HEK293 (cell line): ENCODE measurements at regions not wholly inside any gene's neighbourhood (a gene's known extent, or its start where the extent isn't known, plus 50 kb on each side); places are given as distances from the start of the nearest gene placed in this dataset.

Experiments used
- CTCF ChIA-PET: fragments of 350-600 bp; formaldehyde crosslinking; extraction: SDS; loops from one replicate; lab custom pipeline; 2021; ENCODE audit warnings: antibody characterized with exemption; lab: Yijun Ruan, JAX
- POLR2A ChIA-PET: fragments of 300-600 bp; formaldehyde crosslinking; extraction: SDS; loops from one replicate; lab custom pipeline; 2020; ENCODE audit warnings: antibody characterized with exemption, inconsistent platforms; lab: Yijun Ruan, JAX
- H3K27ac ChIP-seq: fragments of 200-500 bp; sonication (Bioruptor generic); 2 replicates; pipeline ENCODE4 v1.5.1; 2014; ENCODE audit warnings: low read depth, low read length, control low read depth, inconsistent platforms; ENCODE audit errors: extremely low read depth
- H3K36me3 ChIP-seq, 2 experiments: fragments of 200-500 bp in 1 of 2; sonication (Bioruptor generic) in 1 of 2; 1 replicate in 1 of 2; 2 replicates in 1 of 2; pipeline ENCODE4 v1.5.1; 2014 to 2017; ENCODE audit warnings: inconsistent platforms in 2 of 2, low read length in 2 of 2; ENCODE audit not compliant: control insufficient read depth in 2 of 2, insufficient read depth in 1 of 2
- H3K4me1 ChIP-seq: fragments of 200-500 bp; sonication (Bioruptor generic); 2 replicates; pipeline ENCODE4 v1.5.1; 2014; ENCODE audit warnings: mild to moderate bottlenecking, low read length, inconsistent platforms; ENCODE audit not compliant: control insufficient read depth, insufficient read depth
- H3K4me3 ChIP-seq: 2 replicates; pipeline ENCODE4 v1.5.1; 2011; ENCODE audit warnings: low read depth, mild to moderate bottlenecking, control low read depth, low read length, moderate library complexity
- H3K9me3 ChIP-seq: fragments of 200-500 bp; sonication (Bioruptor generic); 2 replicates; pipeline ENCODE4 v1.5.1; 2014; ENCODE audit warnings: low read depth, low read length, inconsistent platforms; ENCODE audit not compliant: control insufficient read depth, insufficient read depth
- BCL6B ChIP-seq: fragments of 450-650 bp; formaldehyde crosslinking; IDR thresholded peaks from 2 replicates; pipeline ENCODE4 v1.5.1; 2017; ENCODE audit warnings: missing biosample characterization, missing genetic modification characterization
- ELK4 ChIP-seq: IDR thresholded peaks from 2 replicates; pipeline ENCODE4 v1.6.1; 2011; ENCODE audit warnings: mild to moderate bottlenecking, low read depth, low read length, borderline replicate concordance
- GLIS2 ChIP-seq: fragments of 450-650 bp; formaldehyde crosslinking; IDR thresholded peaks from 2 replicates; pipeline ENCODE4 v1.5.1; 2016; ENCODE audit warnings: missing biosample characterization, missing genetic modification characterization
- IKZF3 ChIP-seq: fragments of 450-650 bp; IDR thresholded peaks from 2 replicates; pipeline ENCODE4 v1.5.0; 2018; ENCODE audit warnings: missing biosample characterization, mild to moderate bottlenecking, missing genetic modification characterization, moderate library complexity
- KLF10 ChIP-seq: fragments of 450-650 bp; IDR thresholded peaks from 2 replicates; pipeline ENCODE4 v1.5.1; 2018; ENCODE audit warnings: missing biosample characterization, mild to moderate bottlenecking, missing genetic modification characterization
- KLF16 ChIP-seq: fragments of 450-650 bp; formaldehyde crosslinking; IDR thresholded peaks from 2 replicates; pipeline ENCODE4 v1.5.1; 2017; ENCODE audit warnings: missing biosample characterization, missing genetic modification characterization
- MEIS1 ChIP-seq: sonication (generic); formaldehyde crosslinking; IDR thresholded peaks from 2 replicates; pipeline ENCODE4 v1.8.1; 2022; ENCODE audit warnings: missing genetic modification reagents, mild to moderate bottlenecking, borderline replicate concordance
- MZF1 ChIP-seq: fragments of 450-650 bp; formaldehyde crosslinking; IDR thresholded peaks from 2 replicates; pipeline ENCODE4 v1.5.1; 2017; ENCODE audit warnings: missing biosample characterization, missing genetic modification characterization, borderline replicate concordance
- TCF7L2 ChIP-seq: IDR thresholded peaks from 2 replicates; pipeline ENCODE4 v1.6.1; 2011; ENCODE audit warnings: low read depth, mild to moderate bottlenecking, inconsistent platforms, low read length, moderate library complexity, borderline replicate concordance
- TSHZ1 ChIP-seq: fragments of 450-650 bp; formaldehyde crosslinking; IDR thresholded peaks from 2 replicates; pipeline ENCODE4 v1.5.1; 2016; ENCODE audit warnings: missing biosample characterization, missing genetic modification characterization, borderline replicate concordance
- ZBTB1 ChIP-seq: fragments of 450-650 bp; formaldehyde crosslinking; IDR thresholded peaks from 2 replicates; pipeline ENCODE4 v1.5.1; 2016; ENCODE audit warnings: missing biosample characterization, missing genetic modification characterization
- ZNF138 ChIP-seq: fragments of 450-650 bp; formaldehyde crosslinking; IDR thresholded peaks from 2 replicates; pipeline ENCODE4 v1.5.1; 2016; ENCODE audit warnings: missing biosample characterization, missing genetic modification characterization, borderline replicate concordance
- ZNF148 ChIP-seq: fragments of 450-650 bp; formaldehyde crosslinking; IDR thresholded peaks from 2 replicates; pipeline ENCODE4 v1.5.0; 2017; ENCODE audit warnings: missing biosample characterization, missing genetic modification characterization, borderline replicate concordance
- ZNF157 ChIP-seq: fragments of 450-650 bp; formaldehyde crosslinking; IDR thresholded peaks from 2 replicates; pipeline ENCODE4 v1.5.1; 2016; ENCODE audit warnings: missing biosample characterization, missing genetic modification characterization
- ZNF18 ChIP-seq: fragments of 450-650 bp; formaldehyde crosslinking; IDR thresholded peaks from 2 replicates; pipeline ENCODE4 v1.5.1; 2016; ENCODE audit warnings: missing biosample characterization, missing genetic modification characterization
- ZNF184 ChIP-seq: fragments of 450-650 bp; IDR thresholded peaks from 2 replicates; pipeline ENCODE4 v1.5.1; 2018; ENCODE audit warnings: missing biosample characterization, mild to moderate bottlenecking, missing genetic modification characterization
- ZNF239 ChIP-seq: fragments of 450-650 bp; formaldehyde crosslinking; IDR thresholded peaks from 2 replicates; pipeline ENCODE4 v1.5.1; 2016; ENCODE audit warnings: missing biosample characterization, missing genetic modification characterization
- ZNF248 ChIP-seq: fragments of 450-650 bp; formaldehyde crosslinking; IDR thresholded peaks from 2 replicates; pipeline ENCODE4 v1.5.1; 2017; ENCODE audit warnings: missing biosample characterization, missing genetic modification characterization
- ZNF341 ChIP-seq: fragments of 450-650 bp; formaldehyde crosslinking; IDR thresholded peaks from 2 replicates; pipeline ENCODE4; 2016; ENCODE audit warnings: low read depth, missing biosample characterization, missing genetic modification characterization
- ZNF473 ChIP-seq: fragments of 450-650 bp; formaldehyde crosslinking; IDR thresholded peaks from 2 replicates; pipeline ENCODE4 v1.5.1; 2017; ENCODE audit warnings: missing biosample characterization, missing genetic modification characterization
- ZNF555 ChIP-seq: fragments of 450-650 bp; formaldehyde crosslinking; conservative IDR thresholded peaks from 2 replicates; pipeline ENCODE4 v1.5.1; 2017; ENCODE audit warnings: missing biosample characterization, mild to moderate bottlenecking, missing genetic modification characterization, inconsistent platforms
- ZNF596 ChIP-seq: fragments of 450-650 bp; IDR thresholded peaks from 2 replicates; pipeline ENCODE4 v1.5.0; 2018; ENCODE audit warnings: missing biosample characterization, mild to moderate bottlenecking, missing genetic modification characterization, moderate library complexity
- ZNF768 ChIP-seq: fragments of 450-650 bp; formaldehyde crosslinking; IDR thresholded peaks from 2 replicates; pipeline ENCODE4 v1.5.1; 2018; ENCODE audit warnings: missing biosample characterization, mild to moderate bottlenecking, missing genetic modification characterization
- ZNF777 ChIP-seq: fragments of 450-650 bp; formaldehyde crosslinking; IDR thresholded peaks from 2 replicates; pipeline ENCODE4 v1.5.1; 2017; ENCODE audit warnings: missing biosample characterization, missing genetic modification characterization, borderline replicate concordance
- ZNF830 ChIP-seq: fragments of 450-650 bp; IDR thresholded peaks from 2 replicates; pipeline ENCODE4 v1.5.0; 2018; ENCODE audit warnings: missing biosample characterization, missing genetic modification characterization, low read depth, mild to moderate bottlenecking, moderate library complexity

- ChIA-PET CTCF (no interaction called here), POLR2A (no interaction called here)
- 0 out of 2 replicates have a peak, but pooled peaks cover 4% of the 10 kb centered on the region for H3K4me1 ChIP-seq
- H3K4me3 ChIP-seq, result no peak overlapping the region
- no peaks in the 10 kb centered on the region for H3K9me3 ChIP-seq
- H3K27ac ChIP-seq, result no peak overlapping the region
- TF ChIP-seq TCF7L2 (no peak), ZNF777 (tag by site-specific recombination) (no peak), ZNF248 (no peak), ZNF138 (tag by site-specific recombination) (no peak), ELK4 (no peak), KLF16 (tag by site-specific recombination) (no peak), ZNF18 (no peak), TSHZ1 (tag by site-specific recombination) (no peak), ZBTB1 (tag by site-specific recombination) (no peak), GLIS2 (tag by site-specific recombination) (no peak), ZNF148 (tag by site-specific recombination) (no peak), ZNF555 (tag by site-specific recombination) (no peak), ZNF473 (tag by site-specific recombination) (no peak)
- H3K36me3 ChIP-seq, result no peaks in the 10 kb centered on the region
These were observed 73.8 kb upstream of the EPCAM start for GRCh38 chr2:47295131-47295980.

- 0 out of 2 replicates have a peak, but pooled peaks cover 4% of the 10 kb centered on the region for H3K4me1 ChIP-seq
- H3K9me3 ChIP-seq, result no peaks in the 10 kb centered on the region
- POLR2A ChIA-PET, result no interaction called here
- H3K27ac ChIP-seq, result no peak overlapping the region
- no peak overlapping the region for H3K4me3 ChIP-seq
- H3K36me3 ChIP-seq, result no peaks in the 10 kb centered on the region
- CTCF ChIA-PET, result no interaction called here
- TF ChIP-seq MEIS1 (CRISPR knock-in tag) (no peak), ZNF184 (tag by site-specific recombination) (no peak), IKZF3 (tag by site-specific recombination) (no peak), ZNF341 (no peak), BCL6B (no peak), ZNF768 (tag by site-specific recombination) (no peak), ZNF157 (tag by site-specific recombination) (no peak), ZNF596 (tag by site-specific recombination) (no peak), ZNF830 (tag by site-specific recombination) (no peak), MZF1 (tag by site-specific recombination) (no peak), KLF10 (tag by site-specific recombination) (no peak), ZNF239 (no peak)
These were observed 75.1 kb upstream of the EPCAM start for GRCh38 chr2:47293976-47294375.
